HG02938 (cell line): ENCODE measurements at regions not wholly inside any gene's neighbourhood (a gene's known extent, or its start where the extent isn't known, plus 50 kb on each side); places are given as distances from the start of the nearest gene placed in this dataset.

Source experiments
- ATAC-seq: cut with Tn5 transposase; IDR thresholded peaks from one replicate; pipeline ENCODE4 v1.9.1; 2021; ENCODE audit warnings: mild to moderate bottlenecking, moderate library complexity; ENCODE audit not compliant: unreplicated experiment

- no peak for ATAC-seq
Observed at GRCh38 chr18:22109535-22109934, 59.9 kb upstream of the GATA6 start.

DNA sequence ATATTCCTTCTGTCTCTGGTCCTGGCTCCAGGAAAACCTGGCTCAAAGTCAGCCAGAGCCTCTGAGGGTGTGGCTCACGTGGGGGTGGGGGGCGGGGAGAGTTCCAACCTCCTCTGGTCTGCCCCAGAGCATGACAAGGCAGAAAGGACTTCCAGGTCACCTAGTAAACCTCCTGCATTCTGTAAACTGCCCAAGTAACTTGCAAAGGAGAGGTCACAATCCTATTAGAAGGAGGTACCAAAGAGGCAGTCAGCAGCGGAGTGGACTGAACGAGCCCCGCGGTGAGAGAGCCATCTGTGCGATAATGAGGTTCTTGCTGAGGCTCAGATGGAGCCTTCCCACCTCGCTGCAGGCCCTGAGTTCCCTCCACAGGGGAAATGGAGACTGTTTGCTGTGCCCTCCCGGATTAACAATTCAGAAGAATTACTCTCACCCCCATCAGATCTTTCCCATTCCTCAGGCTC is 58.9 kb upstream of the GATA6 start:
- no peak for ATAC-seq

- no peak for ATAC-seq
Observed at GRCh38 chr18:22112215-22112614, 57.2 kb upstream of the GATA6 start.

DNA sequence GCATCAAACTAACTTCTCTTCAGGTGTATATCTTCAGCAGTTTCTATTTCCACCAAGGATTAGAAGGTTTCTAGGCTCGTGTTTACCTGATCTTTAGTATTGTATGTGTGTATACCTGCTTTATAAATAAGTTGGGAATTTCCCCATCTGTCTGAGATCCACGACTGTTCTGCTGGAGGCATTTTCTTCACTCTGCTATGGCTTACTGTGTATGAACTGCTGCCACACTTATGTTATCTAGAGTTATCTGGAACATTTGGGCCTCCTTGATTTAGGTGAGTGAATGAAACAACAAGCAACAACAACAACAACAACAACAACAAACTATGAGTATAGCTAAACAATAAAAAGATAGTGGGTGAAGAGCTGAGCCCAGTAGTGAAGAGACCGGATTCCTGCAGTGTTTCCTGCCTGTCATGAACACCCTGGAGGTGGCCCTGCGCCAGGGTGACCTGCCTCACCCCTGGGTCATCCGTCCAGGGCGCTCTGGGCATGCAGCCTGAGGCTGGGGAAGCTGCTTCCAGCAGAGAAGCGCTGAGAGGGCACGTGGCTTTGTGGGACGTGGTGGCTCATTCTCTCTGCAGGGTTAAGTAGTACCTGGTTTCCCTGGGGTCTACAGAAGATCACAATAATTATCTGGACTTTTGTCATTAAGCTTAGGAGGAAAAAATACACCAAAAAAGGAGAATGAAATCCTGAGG is 56.1 kb upstream of the GATA6 start:
- ATAC-seq, result no peak

GRCh38 chr18:22114526-22115321 is 54.7 kb upstream of the GATA6 start:
- no peak for ATAC-seq

DNA sequence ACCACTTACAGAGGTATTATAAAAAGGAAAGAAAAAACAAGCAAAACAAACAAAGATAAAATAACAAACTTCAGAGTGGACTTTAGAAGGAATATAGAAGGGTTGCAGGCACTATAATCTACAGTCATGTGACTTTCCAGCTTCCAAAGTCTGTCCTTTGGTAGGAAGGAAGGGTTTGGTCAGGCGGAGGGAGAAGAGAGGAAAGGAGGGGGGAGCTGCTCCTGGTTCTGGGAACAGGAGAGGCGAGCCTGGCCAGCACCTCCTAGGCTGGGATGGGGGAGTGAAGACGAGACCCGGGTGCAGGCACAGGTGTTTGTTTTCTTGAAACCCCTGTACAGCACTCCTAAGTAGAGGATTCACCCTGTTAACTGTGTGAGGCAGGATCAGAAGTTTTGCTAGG is 53.8 kb upstream of the GATA6 start:
- ATAC-seq, result no peak
